Progenitor cell of endocrine pancreas (in vitro differentiated cells): ENCODE measurements at regions not wholly inside any gene's neighbourhood (a gene's known extent, or its start where the extent isn't known, plus 50 kb on each side); places are given as distances from the start of the nearest gene placed in this dataset.

Experiments
- DNase-seq: peaks from one replicate; pipeline ENCODE4 v3.0.0; 2021; ENCODE audit warnings: low spot score; ENCODE audit not compliant: unreplicated experiment
- H3K27ac Mint-ChIP-seq: 2 replicates; pipeline ENCODE4 v1.8.0; 2021; ENCODE audit warnings: mild to moderate bottlenecking, moderate library complexity, mixed read lengths
- H3K27me3 Mint-ChIP-seq: 2 replicates; pipeline ENCODE4 v1.8.0; 2021; ENCODE audit warnings: mixed read lengths
- H3K36me3 Mint-ChIP-seq: 2 replicates; pipeline ENCODE4 v1.8.0; 2022; ENCODE audit warnings: mixed read lengths; ENCODE audit not compliant: insufficient read depth
- H3K4me1 Mint-ChIP-seq: 2 replicates; pipeline ENCODE4 v1.8.0; 2021; ENCODE audit warnings: low read depth, mixed read lengths
- H3K4me3 Mint-ChIP-seq: 2 replicates; pipeline ENCODE4 v1.8.0; 2021; ENCODE audit warnings: low read depth, mild to moderate bottlenecking, moderate library complexity, mixed read lengths
- H3K9me3 Mint-ChIP-seq: 2 replicates; pipeline ENCODE4 v1.8.0; 2021; ENCODE audit warnings: low read depth, mixed read lengths
- CTCF ChIP-seq: fragments of 200-600 bp; sonication (generic); IDR thresholded peaks from one replicate; pipeline ENCODE4 v1.5.0; 2021; ENCODE audit warnings: antibody characterized with exemption, mild to moderate bottlenecking; ENCODE audit not compliant: unreplicated experiment

- no peak for DNase-seq
- TF ChIP-seq CTCF, result no peak
Measured at GRCh38 chr2:142592171-142592570, 285.3 kb upstream of the KYNU start.

GRCh38 chr2:142591420-142591819 is 286.0 kb upstream of the KYNU start:
- no peak overlapping the region for H3K4me3 Mint-ChIP-seq
- no peak for DNase-seq
- no peak for TF ChIP-seq CTCF
- H3K4me1 Mint-ChIP-seq, result peaks cover 11% of the 10 kb centered on the region
- H3K36me3 Mint-ChIP-seq, result no peaks in the 10 kb centered on the region
- H3K27ac Mint-ChIP-seq, result no peak overlapping the region
- H3K27me3 Mint-ChIP-seq, result no peaks in the 10 kb centered on the region
- H3K9me3 Mint-ChIP-seq, result no peaks in the 10 kb centered on the region

More at GRCh38 chr2:142592171-142592570, 285.3 kb upstream of the KYNU start:
- Mint-ChIP-seq H3K36me3 (no peaks in the 10 kb centered on the region), H3K27me3 (no peaks in the 10 kb centered on the region), H3K4me3 (no peak overlapping the region), H3K27ac (no peak overlapping the region), H3K9me3 (no peaks in the 10 kb centered on the region), H3K4me1 (peaks cover 5% of the 10 kb centered on the region)

- no peak overlapping the region for H3K27ac Mint-ChIP-seq
- no peak for TF ChIP-seq CTCF
- peaks cover 12% of the 10 kb centered on the region for H3K4me1 Mint-ChIP-seq
- DNase-seq, result no peak
- H3K36me3 Mint-ChIP-seq, result no peaks in the 10 kb centered on the region
- no peaks in the 10 kb centered on the region for H3K27me3 Mint-ChIP-seq
- H3K4me3 Mint-ChIP-seq, result no peak overlapping the region
- H3K9me3 Mint-ChIP-seq, result no peaks in the 10 kb centered on the region
Measured at GRCh38 chr2:142588269-142588668, 289.2 kb upstream of the KYNU start.

GRCh38 chr2:142586693-142587580 is 290.5 kb upstream of the KYNU start:
- H3K27me3 Mint-ChIP-seq, result no peaks in the 10 kb centered on the region
- no peak overlapping the region for H3K27ac Mint-ChIP-seq
- no peak overlapping the region for H3K4me3 Mint-ChIP-seq
- H3K4me1 Mint-ChIP-seq, result peaks cover 8% of the 10 kb centered on the region
- DNase-seq, result no peak
- no peak for TF ChIP-seq CTCF
- no peaks in the 10 kb centered on the region for H3K9me3 Mint-ChIP-seq
- H3K36me3 Mint-ChIP-seq, result no peaks in the 10 kb centered on the region

DNA sequence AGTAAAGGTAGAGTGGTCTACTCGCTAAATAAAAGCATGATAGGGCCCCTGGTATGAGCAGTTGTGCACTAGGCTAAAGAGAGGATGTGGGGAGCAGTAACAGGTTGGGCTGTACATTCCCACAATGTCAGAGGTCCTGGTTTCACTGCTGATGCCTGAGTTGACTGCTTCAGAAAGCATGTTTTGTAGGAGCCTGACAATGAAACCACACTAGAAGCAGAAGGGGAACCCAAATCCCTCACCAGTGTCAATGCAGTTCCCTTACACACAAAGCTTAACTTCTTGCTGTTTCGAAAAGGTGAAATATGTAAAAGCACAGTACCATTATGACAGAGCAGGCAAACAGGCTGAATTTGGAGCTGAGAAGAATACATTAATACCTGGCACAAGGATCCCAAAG is 291.7 kb upstream of the KYNU start:
- no peak overlapping the region for H3K27ac Mint-ChIP-seq
- no peaks in the 10 kb centered on the region for H3K27me3 Mint-ChIP-seq
- no peaks in the 10 kb centered on the region for H3K36me3 Mint-ChIP-seq
- DNase-seq, result no peak
- no peaks in the 10 kb centered on the region for H3K9me3 Mint-ChIP-seq
- H3K4me1 Mint-ChIP-seq, result peaks cover 7% of the 10 kb centered on the region
- no peak for TF ChIP-seq CTCF
- H3K4me3 Mint-ChIP-seq, result no peak overlapping the region
